Gastroesophageal sphincter (tissue), 3 donors: ENCODE measurements at regions not wholly inside any gene's neighbourhood (a gene's known extent, or its start where the extent isn't known, plus 50 kb on each side); places are given as distances from the start of the nearest gene placed in this dataset.

Source experiments
- CTCF ChIP-seq, 4 experiments: fragments of 200-600 bp in 2 of 4; fragments of 450-650 bp in 2 of 4; sonication (generic) in 1 of 4; IDR thresholded peaks; one replicate each; pipeline ENCODE4 v1.5.1; 2017 to 2019; ENCODE audit warnings: antibody characterized with exemption in 4 of 4, mild to moderate bottlenecking in 2 of 4, moderate library complexity in 2 of 4
- POLR2A ChIP-seq, 2 donors: fragments of 450-650 bp; IDR thresholded peaks; one replicate each; pipeline ENCODE4 v1.6.1; 2017; ENCODE audit warnings: antibody characterized with exemption in 2 of 2, mild to moderate bottlenecking in 2 of 2, moderate library complexity in 1 of 2

GRCh38 chr4:138103597-138104283, 138.4 kb downstream of the SLC7A11 start:
- TF ChIP-seq CTCF (IDR thresholded peaks at IDR 0.05), result no peak
- no peak for TF ChIP-seq POLR2A (IDR thresholded peaks at IDR 0.05)
